MM.1S (cell line): ENCODE measurements at regions not wholly inside any gene's neighbourhood (a gene's known extent, or its start where the extent isn't known, plus 50 kb on each side); places are given as distances from the start of the nearest gene placed in this dataset.

Experiments used
- DNase-seq: peaks from one replicate; pipeline ENCODE4 v3.0.0-alpha.2; 2015
- H2AFZ ChIP-seq: fragments of 300-600 bp; sonication (generic); 2 replicates; pipeline ENCODE4 v1.6.0; 2016; ENCODE audit warnings: antibody characterized with exemption, low read length
- H3F3A ChIP-seq: fragments of 300-600 bp; sonication (generic); 2 replicates; pipeline ENCODE4 v1.6.1; 2016; ENCODE audit warnings: mild to moderate bottlenecking, antibody characterized with exemption, low read length, moderate library complexity, mixed read lengths; ENCODE audit not compliant: insufficient read depth
- H3K27ac ChIP-seq: fragments of 300-600 bp; sonication (generic); 2 replicates; pipeline ENCODE4 v1.5.1; 2016; ENCODE audit warnings: mild to moderate bottlenecking, low read length
- H3K27me3 ChIP-seq: fragments of 300-600 bp; sonication (generic); replicated peaks from 2 replicates; pipeline ENCODE4 v1.6.0; 2016; ENCODE audit warnings: low read length; ENCODE audit not compliant: insufficient read depth
- H3K36me3 ChIP-seq: fragments of 300-600 bp; sonication (generic); replicated peaks from 2 replicates; pipeline ENCODE4 v1.6.1; 2016; ENCODE audit warnings: mild to moderate bottlenecking, low read length, mixed read lengths; ENCODE audit not compliant: insufficient read depth
- H3K4me1 ChIP-seq: fragments of 300-600 bp; sonication (generic); 2 replicates; pipeline ENCODE4 v1.6.1; 2016; ENCODE audit warnings: low read length, mixed read lengths
- H3K4me2 ChIP-seq: fragments of 300-600 bp; sonication (generic); 2 replicates; pipeline ENCODE4 v1.6.0; 2016; ENCODE audit warnings: low read depth, low read length
- H3K4me3 ChIP-seq: fragments of 300-600 bp; sonication (generic); 2 replicates; pipeline ENCODE4 v1.5.1; 2016; ENCODE audit warnings: low read length, mixed read lengths
- H3K79me2 ChIP-seq: fragments of 300-600 bp; sonication (generic); 2 replicates; pipeline ENCODE4 v1.6.1; 2016; ENCODE audit warnings: mixed run types, low read length, mixed read lengths
- H3K9ac ChIP-seq: fragments of 300-600 bp; sonication (generic); 2 replicates; pipeline ENCODE4 v1.6.1; 2016; ENCODE audit warnings: low read length, mixed read lengths
- H3K9me2 ChIP-seq: fragments of 300-600 bp; sonication (generic); replicated peaks from 2 replicates; pipeline ENCODE4 v1.6.1; 2016; ENCODE audit warnings: mild to moderate bottlenecking, low read length, mixed read lengths; ENCODE audit not compliant: insufficient read depth
- H3K9me3 ChIP-seq: fragments of 300-600 bp; sonication (generic); replicated peaks from 2 replicates; pipeline ENCODE4 v1.6.1; 2016; ENCODE audit warnings: mild to moderate bottlenecking, low read length, mixed read lengths; ENCODE audit not compliant: insufficient read depth
- H4K20me1 ChIP-seq: fragments of 300-600 bp; sonication (generic); 2 replicates; pipeline ENCODE4 v1.6.1; 2016; ENCODE audit warnings: mild to moderate bottlenecking, low read length, moderate library complexity, mixed read lengths; ENCODE audit not compliant: insufficient read depth
- CTCF ChIP-seq: fragments of 300-600 bp; sonication (generic); IDR thresholded peaks from 2 replicates; pipeline ENCODE4 v1.5.1; 2016; ENCODE audit warnings: antibody characterized with exemption, low read length, mixed read lengths
- EZH2 ChIP-seq: fragments of 300-600 bp; sonication (generic); optimal IDR thresholded peaks from 2 replicates; pipeline ENCODE3; 2017; ENCODE audit warnings: low read depth, mild to moderate bottlenecking, antibody characterized with exemption, low read length, mixed read lengths
- EZH2phosphoT487 ChIP-seq: fragments of 300-600 bp; sonication (generic); IDR thresholded peaks from 2 replicates; pipeline ENCODE4 v1.6.1; 2018; ENCODE audit warnings: antibody characterized with exemption, low read length

GRCh38 chr1:219538886-219539285 lies 74.0 kb downstream of the ZC3H11B start:
- H2AFZ ChIP-seq: no peak overlapping the region
- H3K9me2 ChIP-seq: no peaks in the 10 kb centered on the region
- no peak for TF ChIP-seq EZH2
- no peak for TF ChIP-seq CTCF
- TF ChIP-seq EZH2phosphoT487: no peak
- no peak overlapping the region for H3K9ac ChIP-seq
- H3K36me3 ChIP-seq: no peaks in the 10 kb centered on the region
- no peaks in the 10 kb centered on the region for H3F3A ChIP-seq
- DNase-seq: no peak
- H3K4me1 ChIP-seq: no peaks in the 10 kb centered on the region
- no peaks in the 10 kb centered on the region for H3K27me3 ChIP-seq
- no peaks in the 10 kb centered on the region for H3K9me3 ChIP-seq
- no peak overlapping the region for H3K4me2 ChIP-seq
- H4K20me1 ChIP-seq: no peaks in the 10 kb centered on the region
- H3K4me3 ChIP-seq: no peak overlapping the region
- no peak overlapping the region for H3K27ac ChIP-seq
- no peaks in the 10 kb centered on the region for H3K79me2 ChIP-seq

- Histone ChIP-seq H3K4me2 (no peak overlapping the region), H4K20me1 (no peaks in the 10 kb centered on the region), H2AFZ (no peak overlapping the region), H3K36me3 (no peaks in the 10 kb centered on the region), H3F3A (no peaks in the 10 kb centered on the region), H3K79me2 (no peaks in the 10 kb centered on the region), H3K9me3 (no peaks in the 10 kb centered on the region), H3K4me3 (no peak overlapping the region), H3K27me3 (no peaks in the 10 kb centered on the region), H3K9ac (no peak overlapping the region), H3K4me1 (no peaks in the 10 kb centered on the region), H3K27ac (no peak overlapping the region), H3K9me2 (no peaks in the 10 kb centered on the region)
- TF ChIP-seq CTCF (no peak), EZH2 (no peak), EZH2phosphoT487 (no peak)
- no peak for DNase-seq
Measured at GRCh38 chr1:219537223-219537631, 75.7 kb downstream of the ZC3H11B start.

GRCh38 chr1:219536038-219536437 lies 76.9 kb downstream of the ZC3H11B start:
- no peaks in the 10 kb centered on the region for H3K4me1 ChIP-seq
- no peaks in the 10 kb centered on the region for H3K36me3 ChIP-seq
- H3K9ac ChIP-seq: no peak overlapping the region
- DNase-seq: no peak
- H3K4me3 ChIP-seq: no peak overlapping the region
- H2AFZ ChIP-seq: no peak overlapping the region
- no peaks in the 10 kb centered on the region for H3K9me3 ChIP-seq
- H3F3A ChIP-seq: no peaks in the 10 kb centered on the region
- TF ChIP-seq EZH2 (no peak), EZH2phosphoT487 (no peak), CTCF (no peak)
- no peak overlapping the region for H3K4me2 ChIP-seq
- no peaks in the 10 kb centered on the region for H3K79me2 ChIP-seq
- H3K27ac ChIP-seq: no peak overlapping the region
- H4K20me1 ChIP-seq: no peaks in the 10 kb centered on the region
- H3K27me3 ChIP-seq: no peaks in the 10 kb centered on the region
- no peaks in the 10 kb centered on the region for H3K9me2 ChIP-seq
